ENCODE measurements at regions not wholly inside any gene's neighbourhood (a gene's known extent, or its start where the extent isn't known, plus 50 kb on each side); places are given as distances from the start of the nearest gene placed in this dataset.

GRCh38 chr5:179497636-179498340 lies 52.6 kb upstream of the RUFY1 start:
- no peak for TF ChIP-seq CTCF (IDR thresholded peaks at IDR 0.05; ENCODE audit: low read depth, low read length, missing control alignments)
- DNase-seq (ENCODE audit: low read depth) = no peak
- no peak overlapping the region for H3K4me3 ChIP-seq (ENCODE audit: low read depth, low read length)
- in situ Hi-C loops (cut with HindIII; ENCODE audit: low sequenced_read_pairs) = no loop called here

GRCh38 chr5:179495906-179496455 lies 54.4 kb upstream of the RUFY1 start:
- in situ Hi-C loops (cut with HindIII; ENCODE audit: low sequenced_read_pairs) = no loop called here
- no peak for DNase-seq (ENCODE audit: low read depth)
- no peak for TF ChIP-seq CTCF (IDR thresholded peaks at IDR 0.05; ENCODE audit: low read depth, low read length, missing control alignments)
- no peak overlapping the region for H3K4me3 ChIP-seq (ENCODE audit: low read depth, low read length)

- in situ Hi-C loops (cut with HindIII; ENCODE audit: low sequenced_read_pairs) = no loop called here
- DNase-seq (ENCODE audit: low read depth) = no peak
- no peak overlapping the region for H3K4me3 ChIP-seq (ENCODE audit: low read depth, low read length)
- no peak for TF ChIP-seq CTCF (IDR thresholded peaks at IDR 0.05; ENCODE audit: low read depth, low read length, missing control alignments)
Measured at GRCh38 chr5:179494774-179495526, 55.4 kb upstream of the RUFY1 start.

- no peak overlapping the region for H3K4me3 ChIP-seq (ENCODE audit: low read depth, low read length)
- DNase-seq (ENCODE audit: low read depth) = no peak
- TF ChIP-seq CTCF (IDR thresholded peaks at IDR 0.05; ENCODE audit: low read depth, low read length, missing control alignments) = no peak
- in situ Hi-C loops (cut with HindIII; ENCODE audit: low sequenced_read_pairs) = no loop called here
Measured at GRCh38 chr5:179488975-179489374, 61.4 kb upstream of the RUFY1 start.

GRCh38 chr5:179488491-179488890 lies 61.9 kb upstream of the RUFY1 start:
- in situ Hi-C loops (cut with HindIII; ENCODE audit: low sequenced_read_pairs) = no loop called here
- no peak overlapping the region for H3K4me3 ChIP-seq (ENCODE audit: low read depth, low read length)
- DNase-seq (ENCODE audit: low read depth) = no peak
- TF ChIP-seq CTCF (IDR thresholded peaks at IDR 0.05; ENCODE audit: low read depth, low read length, missing control alignments) = no peak

- TF ChIP-seq CTCF (IDR thresholded peaks at IDR 0.05; ENCODE audit: low read depth, low read length, missing control alignments) = no peak
- in situ Hi-C loops (cut with HindIII; ENCODE audit: low sequenced_read_pairs) = no loop called here
- DNase-seq (ENCODE audit: low read depth) = no peak
- no peak overlapping the region for H3K4me3 ChIP-seq (ENCODE audit: low read depth, low read length)
Measured at GRCh38 chr5:179487145-179487544, 63.2 kb upstream of the RUFY1 start.

All from astrocyte of the cerebellum (primary cell).